Stimulated activated CD4-positive, alpha-beta T cell treated with anti-CD3 and anti-CD28 coated beads, Interleukin-2, amount 100 ng/mL, for 4 hours (primary cell): ENCODE measurements at regions not wholly inside any gene's neighbourhood (a gene's known extent, or its start where the extent isn't known, plus 50 kb on each side); places are given as distances from the start of the nearest gene placed in this dataset.

Source experiments
- DNase-seq: peaks from one replicate; pipeline ENCODE4 v3.0.0-alpha.2; 2020; ENCODE audit warnings: low read depth

DNA sequence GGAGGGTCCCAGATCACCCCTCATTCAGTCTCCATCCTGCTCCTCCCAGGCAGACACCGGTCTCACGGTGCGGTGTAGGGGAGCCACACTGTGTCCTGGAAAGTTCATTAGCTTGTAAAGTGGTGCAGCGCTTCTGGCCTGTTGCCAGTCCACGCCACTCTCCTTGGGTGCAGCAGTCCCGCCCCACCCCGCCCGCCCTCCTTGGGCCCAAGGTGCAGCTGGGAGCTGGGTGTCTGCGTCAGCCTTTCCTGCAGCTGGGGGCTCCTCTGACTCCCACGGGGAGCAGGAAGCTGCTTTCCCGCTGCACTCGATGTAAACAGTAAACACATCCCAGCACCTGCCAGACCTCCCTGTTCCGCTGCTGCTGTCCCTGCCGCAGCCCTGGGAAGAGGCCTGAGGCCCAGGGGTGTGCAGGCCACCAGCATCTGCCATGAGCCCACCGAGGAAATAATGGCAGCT is 53.8 kb upstream of the ASB18 start:
- no peak for DNase-seq

DNA sequence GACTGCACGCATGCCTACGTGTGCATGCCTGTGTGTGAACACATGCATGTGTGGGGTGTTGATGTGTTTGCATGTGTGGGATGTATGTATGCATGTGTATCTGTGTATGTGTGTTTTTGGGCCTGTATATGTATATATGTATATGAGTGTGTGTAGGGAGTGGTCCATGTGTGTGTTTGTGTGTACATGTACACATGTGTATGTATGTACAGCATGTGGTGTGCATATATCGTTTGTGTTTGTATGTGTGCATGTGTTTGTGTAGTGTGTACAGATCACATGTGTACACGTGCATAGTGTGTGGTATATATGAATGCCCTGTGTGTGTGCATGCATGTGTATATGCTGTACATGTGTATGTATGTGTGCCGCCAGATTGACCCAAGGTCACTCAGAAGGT is 54.2 kb upstream of the ASB18 start:
- DNase-seq: no peak

DNA sequence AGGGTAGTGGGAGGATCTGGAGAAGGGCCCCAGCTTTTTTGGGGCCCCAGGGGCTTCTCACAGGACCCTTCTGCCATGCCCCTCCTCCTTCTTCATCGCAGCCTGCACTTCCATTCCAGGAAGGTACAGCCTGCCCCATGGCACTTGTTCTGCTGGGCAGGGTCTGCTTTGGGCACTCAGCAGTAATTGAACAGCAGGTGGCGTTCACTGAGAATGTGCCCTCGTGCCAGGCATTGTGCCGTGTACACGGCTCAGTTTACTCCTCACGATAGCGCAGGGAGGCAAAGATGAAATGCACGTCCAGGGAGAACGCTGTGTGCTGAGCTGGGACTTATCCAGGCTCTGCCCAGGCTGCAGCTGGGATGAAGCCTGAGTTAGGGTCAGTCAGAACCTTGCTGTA is 54.8 kb upstream of the ASB18 start:
- no peak for DNase-seq

DNA sequence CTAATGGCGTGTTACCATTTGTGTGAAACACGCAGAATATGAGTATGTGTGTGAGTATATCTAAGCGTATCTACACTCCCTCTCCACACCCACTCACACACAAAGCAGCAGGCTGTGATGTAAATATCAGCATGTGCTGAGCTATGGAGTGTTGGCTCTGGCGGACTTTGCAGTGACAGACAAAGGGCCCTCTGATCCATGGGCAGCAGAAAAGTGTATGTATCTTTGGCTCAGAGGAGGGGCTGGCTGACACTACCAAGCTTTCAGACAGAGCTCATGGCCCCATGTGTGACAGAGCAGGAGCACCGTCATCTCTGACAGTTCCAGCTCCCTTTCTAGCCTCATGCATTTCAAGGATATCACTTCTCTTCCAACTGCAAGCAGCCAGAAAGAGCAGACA is 57.2 kb upstream of the ASB18 start:
- DNase-seq: no peak

DNA sequence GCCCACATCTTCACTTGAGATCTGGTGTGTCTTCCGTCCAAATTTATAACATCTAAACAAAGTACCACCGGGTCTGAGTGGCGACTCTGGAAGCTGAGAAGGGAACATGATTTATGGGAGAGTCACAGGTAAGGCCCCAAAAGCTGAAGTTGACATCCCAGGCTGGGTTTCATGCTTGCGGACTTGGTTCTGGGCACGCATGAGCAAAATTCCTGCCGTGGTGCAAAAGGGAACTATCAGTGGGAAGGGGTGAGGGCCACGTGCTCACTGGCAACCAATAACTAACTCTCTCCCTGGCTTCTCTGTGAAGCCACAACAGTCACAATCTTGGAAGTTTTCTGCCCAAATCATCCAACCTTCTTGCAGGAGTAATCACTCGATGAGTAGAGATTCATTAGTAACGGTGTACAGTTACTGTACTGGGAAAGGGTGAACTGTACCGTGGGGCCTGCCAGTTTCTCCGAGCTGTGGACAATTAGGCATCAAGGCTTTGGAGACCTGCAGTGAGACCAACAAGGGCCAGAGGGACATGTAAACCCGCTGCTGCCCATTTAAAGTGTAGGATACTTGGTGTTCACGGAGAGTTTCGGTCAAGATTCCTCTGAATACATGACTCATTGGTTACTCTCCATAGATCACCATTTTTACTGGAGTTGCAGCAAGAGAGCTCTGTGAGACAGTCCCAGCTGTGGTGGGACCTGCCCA is 69.4 kb upstream of the ASB18 start:
- no peak for DNase-seq

DNA sequence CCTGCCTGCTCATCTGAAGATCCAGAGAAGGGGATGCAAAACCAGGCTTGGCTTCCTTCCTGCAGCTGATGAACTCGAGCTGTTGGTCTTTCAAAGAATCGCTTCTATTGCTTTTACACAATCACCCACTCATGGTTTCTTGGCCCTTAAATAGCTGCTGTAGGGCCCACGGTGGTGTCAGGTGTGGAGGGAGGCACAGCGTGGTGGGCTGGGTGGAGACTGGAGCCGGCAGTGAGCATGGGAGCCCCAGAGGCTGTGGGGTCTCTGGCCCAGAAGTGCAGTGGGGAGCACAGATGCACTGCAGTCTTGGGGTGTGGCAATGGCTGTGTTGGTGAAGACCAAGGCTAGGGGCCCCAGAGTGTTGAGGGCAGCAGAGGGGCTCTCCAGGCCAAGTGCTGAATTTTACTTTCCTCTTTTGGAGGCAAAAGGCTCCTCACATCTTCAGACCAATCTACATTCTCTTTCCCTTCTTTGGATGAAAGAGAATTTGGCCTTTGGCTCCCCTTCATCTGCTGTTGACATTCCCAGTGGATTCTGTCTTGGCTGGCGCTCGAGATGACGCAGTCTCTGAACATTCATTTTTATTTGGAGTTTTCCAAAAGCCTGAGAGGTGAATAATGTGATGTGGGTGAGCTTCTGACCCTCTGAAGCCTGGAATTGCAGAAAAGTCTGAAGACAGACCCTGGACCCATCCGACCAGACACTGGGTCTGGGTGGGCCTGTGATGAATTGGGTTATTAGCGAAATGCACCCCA is 70.1 kb upstream of the ASB18 start:
- no peak for DNase-seq

DNA sequence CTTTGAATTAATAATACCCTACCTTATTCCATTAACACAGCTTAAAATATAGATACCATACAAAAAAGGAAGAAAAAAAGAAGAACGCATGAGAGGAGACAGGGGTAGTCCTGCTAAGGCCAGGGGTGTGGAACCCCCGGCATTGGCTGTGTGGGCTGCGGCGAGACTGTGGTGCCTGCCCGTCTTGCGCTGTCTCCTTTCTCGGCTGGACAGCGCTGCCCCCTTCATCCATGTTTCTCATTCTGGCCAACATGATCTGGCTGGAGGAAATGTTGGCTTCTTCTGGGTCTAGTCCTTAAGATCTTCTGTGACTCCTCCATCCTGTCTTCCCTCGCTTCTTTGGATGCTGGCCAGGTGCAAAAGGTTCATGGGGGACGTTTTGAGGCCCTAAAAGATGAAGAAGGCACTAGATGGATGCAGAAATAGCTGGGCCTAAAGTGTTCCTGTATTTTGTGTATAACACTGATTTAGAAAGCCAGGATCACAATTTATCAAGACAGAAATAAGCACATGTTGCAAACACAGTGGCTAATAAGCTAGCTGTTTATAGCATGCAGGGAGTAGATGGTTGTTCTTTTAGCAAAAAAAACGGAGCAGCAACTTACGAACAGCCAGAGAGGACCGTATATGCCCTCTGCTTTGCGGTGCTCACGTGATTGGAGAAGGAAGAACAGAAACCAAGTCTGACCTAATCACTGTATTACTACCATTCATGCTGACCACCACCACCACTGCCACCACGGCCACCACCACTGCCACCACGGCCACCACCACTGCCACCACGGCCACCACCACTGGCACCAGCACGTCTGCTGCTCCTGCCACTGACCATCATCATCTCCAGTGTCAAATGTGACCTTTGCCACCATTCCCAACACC is 71.7 kb upstream of the ASB18 start:
- no peak for DNase-seq

DNA sequence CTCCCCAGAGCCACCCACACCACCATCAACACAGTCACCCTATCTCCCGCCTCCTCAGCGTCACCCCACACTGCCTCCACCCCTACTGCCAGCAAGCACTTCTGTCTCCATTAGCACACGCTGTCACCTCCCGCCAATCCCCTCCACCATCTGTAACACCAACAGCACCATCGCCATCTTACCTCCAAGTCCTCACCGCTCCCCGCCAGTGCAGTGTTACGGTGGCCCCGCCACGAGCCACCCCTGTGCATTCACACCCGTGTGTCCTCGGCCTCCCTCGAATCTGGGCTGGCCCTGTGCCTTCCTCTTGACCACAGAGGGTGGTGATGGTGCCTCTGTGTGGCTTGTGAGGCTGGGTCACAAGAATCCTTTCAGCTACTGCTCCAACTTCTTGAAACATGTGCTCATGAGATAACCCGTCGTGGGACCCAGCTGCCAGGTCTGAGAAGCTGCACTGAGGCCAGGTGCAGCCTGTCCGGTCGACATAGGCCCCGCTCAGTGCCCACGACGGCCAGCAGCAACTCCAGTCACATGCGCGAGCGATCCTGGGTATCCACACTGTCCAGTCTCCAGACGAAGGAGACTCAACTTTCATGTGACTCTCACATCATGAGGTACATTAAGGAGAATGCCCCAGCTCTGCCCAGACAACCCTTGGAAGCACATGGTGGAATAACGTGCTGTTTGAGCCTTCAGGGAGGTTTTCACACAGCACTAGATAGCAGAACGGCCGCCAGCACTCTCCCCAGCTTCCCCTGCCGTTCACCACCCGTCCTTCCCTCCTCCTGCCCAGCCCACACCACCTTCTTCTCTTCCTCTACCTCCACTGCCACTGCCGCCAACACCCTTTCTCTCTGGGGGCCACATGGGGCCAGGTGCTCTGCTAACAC is 72.6 kb upstream of the ASB18 start:
- no peak for DNase-seq

DNA sequence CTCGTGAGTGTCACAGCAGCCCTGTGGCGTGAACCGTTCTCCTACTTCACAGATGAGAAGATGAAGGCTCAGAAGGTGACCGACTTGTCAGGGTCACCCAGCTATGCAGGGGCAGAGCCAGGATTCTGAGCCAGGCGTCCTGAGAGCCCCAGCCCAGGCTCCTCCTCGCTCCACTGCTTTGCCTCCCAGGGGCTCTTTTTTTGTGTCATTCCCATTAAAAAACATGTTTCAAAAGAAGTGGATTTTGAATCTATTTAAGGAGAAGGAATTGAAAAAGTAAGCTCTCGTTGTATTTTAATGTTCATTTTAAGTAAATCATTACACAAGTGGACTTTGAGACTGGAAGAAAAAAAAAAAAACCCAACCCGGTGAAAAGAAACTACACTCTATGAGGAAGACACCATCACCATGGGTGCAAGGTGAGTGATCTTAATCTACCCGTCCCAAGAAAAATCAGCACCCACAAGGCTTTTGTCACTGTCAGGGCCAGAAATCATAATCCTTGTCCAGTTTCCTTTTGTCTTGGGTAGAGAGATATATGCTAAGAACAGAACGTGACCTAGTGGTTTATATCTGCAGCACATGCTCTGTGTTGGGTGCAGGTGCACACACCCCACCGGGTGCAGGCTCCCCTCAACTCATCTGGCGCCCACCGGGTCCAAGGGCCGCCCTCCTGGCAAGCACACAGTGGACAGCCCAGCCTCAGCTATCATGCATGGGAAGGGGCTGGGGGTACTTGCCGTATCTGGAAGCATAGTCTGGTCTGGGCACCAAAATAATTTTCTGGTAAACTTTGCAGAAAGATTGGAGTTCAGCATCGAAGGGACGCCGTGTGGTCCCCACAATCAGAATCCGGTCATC is 73.5 kb upstream of the ASB18 start:
- no peak for DNase-seq

DNA sequence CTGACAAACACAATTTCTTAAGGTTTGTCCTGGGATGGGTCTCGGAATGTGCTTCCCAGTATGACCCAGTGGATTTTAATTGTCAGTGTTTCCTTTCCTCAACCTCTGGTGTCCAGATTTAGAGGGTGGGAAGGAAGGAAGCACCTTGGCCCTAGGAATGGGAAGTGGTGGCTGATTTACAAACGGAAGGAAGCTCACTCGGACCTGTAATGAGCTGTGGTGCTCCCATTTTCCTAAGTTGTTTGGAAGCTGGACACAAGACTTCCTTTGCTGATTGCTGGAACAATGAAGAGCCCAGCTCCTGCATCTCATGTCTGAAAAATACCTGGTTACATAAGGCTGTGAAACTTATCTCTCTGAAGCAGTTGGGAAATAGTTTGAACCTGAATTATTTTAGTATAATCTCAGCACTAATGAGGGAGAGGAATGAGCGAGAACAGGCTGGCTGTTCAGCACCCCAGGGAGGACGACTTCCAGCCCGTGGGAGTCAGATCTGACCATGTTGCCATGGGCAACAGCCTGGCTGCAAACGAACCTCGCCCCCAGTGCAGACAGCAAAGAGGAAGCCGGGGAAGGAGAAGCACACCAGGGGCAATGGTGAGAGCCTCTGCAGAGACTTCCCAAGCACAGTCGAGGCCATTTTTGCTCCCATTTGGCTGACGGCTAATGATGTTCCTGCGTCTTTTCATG is 74.4 kb upstream of the ASB18 start:
- DNase-seq: no peak

DNA sequence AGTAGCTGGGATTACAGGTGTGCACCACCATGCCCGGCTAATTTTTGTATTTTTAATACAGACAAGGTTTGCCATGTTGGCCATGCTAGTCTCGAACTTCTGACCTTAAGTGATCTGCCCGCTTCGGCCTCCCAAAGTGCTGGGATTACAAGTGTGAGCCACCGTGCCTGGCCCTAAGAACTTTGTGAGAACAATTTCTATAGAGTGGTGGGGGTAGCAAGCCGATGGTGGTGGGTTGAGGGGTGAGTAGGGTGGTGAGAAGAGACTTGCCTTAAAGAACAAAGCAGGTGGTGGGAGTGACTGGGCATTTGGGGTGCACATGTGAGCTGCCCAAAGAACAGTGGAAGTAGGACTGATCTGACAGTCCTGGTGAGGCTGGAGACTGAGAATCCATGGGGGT is 76.0 kb upstream of the ASB18 start:
- DNase-seq: no peak

DNA sequence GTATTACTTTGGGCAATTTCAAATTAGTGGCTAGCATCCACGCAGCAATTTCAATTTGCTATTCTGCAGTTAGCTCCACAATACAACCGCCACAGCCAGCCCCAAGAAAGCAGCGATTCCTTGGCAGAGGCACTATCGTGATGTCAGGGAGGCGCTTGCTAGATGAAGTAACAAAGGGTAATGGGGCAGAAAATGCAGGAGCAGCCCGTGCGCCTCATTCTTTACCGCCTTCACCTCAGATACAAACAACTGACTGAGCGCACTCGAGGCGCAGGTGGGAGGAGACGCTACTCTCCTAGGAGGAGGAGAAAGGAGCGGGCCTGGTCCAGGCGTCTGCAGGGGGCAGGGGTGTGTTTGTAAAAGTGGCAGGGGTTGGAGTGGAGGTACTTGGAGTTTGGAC is 76.9 kb upstream of the ASB18 start:
- no peak for DNase-seq

DNA sequence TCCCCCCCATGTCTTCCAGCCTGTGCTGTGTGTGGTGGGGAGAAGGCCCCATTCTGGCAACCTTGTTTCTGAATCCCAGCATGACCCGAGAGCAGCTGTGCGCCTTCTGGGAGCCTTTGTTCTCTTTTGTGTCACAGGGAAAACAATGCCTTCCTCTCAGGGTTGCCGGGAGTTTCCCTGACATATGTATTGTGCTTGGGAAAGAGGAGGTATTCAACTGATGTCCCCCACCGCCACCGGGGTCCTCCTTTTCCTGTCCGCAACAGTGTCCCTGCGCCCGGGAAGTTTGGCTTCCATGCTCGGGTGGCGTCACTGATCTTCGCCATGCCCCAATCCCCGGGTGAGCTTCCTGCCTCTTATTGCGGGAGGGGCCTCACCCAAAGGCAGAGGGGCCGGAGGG is 77.5 kb upstream of the ASB18 start:
- DNase-seq: no peak

DNA sequence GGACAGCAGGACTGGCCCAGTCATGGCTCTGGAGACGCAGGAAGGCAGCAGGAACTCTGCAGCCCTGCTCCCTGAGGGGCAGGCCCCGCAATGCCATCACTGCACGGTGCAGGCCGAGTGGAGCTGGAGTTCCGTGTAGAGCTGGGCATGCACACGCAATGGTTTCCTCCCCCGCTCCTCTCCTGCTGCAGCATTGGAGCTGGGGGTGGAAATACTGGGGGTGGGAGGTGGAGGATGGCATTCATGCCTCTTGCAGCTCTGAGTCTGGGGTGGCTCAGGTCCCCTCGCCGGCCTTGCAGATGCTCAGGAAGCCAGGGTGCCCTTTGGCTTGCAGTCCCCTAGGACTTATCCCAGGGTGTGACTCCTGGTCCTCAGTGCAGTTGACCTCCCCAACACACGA is 78.3 kb upstream of the ASB18 start:
- DNase-seq: no peak

DNA sequence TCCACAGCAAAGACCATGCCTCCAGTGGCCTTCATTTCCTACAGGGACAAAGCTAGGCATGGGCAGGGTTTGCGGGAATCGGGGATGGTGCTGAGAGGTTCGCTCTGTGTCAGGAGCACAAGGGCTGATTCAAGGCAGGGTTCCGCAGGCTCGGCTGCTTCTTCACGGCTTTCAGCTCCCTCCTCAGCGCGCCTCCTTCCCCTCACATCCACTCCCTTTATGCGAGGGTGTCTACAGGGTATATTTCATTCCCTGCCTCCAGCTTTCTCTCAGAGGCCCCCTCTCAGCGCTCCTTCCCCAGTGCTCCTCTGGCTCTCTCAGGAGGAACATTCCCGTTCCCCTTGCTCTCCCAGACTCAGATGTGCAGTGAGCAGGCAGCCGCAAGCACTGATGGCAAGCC is 78.7 kb upstream of the ASB18 start:
- DNase-seq: no peak

DNA sequence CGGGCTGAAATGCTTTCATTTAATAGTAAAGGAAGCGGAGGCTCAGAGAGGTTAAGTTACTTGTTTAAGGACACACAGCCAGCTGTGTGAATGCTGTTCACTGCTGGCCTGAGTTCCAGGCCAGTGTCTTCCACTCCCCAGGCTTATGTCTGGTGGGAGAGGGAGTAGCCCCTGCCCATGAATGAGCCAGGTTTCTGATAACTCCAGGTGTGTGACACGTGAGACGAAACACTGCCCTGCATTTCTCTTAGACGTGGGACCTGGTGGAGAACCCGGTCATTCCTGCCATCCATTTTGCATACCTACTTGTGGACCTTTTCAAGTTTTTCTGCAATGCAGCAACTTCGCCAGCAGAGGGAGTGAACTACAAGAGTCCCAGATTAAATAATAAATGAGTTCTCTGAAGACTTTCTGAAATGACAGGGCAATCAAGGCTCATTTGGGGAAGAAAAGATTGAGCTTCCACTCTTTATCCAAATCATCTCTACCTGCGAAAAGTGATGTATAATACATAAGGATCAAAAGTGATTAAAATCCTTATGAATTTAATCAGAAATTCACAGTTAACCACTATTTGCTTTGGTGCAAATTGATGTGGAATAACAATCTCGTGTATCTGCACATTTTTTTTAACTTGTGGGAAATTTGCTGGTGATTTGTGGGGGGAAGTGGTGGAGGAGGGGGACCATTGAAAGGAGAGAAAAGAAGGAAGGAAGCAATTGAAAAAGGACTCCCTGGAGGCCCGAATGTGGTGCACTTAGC is 79.4 kb upstream of the ASB18 start:
- peak; percentile 20 for DNase-seq

DNA sequence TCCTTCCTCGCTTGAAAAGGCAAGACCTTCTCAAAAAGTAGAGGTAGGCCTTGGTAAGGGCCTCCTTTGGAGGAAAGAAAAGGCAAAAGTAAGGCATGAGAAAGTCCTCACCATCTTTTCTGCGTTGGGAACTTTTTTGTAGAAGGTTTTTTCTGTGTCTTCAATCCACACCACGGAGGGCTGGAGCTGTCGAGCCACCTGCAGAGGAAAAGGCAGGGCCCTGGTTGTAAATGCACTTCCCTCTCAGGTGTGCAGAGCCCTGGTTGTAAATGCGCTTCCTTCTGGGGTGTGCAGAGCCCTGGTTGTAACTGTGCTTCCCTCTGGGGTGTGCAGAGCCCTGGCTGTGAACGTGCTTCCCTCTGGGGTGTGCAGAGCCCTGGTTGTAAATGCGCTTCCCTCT is 80.2 kb upstream of the ASB18 start:
- DNase-seq: no peak

DNA sequence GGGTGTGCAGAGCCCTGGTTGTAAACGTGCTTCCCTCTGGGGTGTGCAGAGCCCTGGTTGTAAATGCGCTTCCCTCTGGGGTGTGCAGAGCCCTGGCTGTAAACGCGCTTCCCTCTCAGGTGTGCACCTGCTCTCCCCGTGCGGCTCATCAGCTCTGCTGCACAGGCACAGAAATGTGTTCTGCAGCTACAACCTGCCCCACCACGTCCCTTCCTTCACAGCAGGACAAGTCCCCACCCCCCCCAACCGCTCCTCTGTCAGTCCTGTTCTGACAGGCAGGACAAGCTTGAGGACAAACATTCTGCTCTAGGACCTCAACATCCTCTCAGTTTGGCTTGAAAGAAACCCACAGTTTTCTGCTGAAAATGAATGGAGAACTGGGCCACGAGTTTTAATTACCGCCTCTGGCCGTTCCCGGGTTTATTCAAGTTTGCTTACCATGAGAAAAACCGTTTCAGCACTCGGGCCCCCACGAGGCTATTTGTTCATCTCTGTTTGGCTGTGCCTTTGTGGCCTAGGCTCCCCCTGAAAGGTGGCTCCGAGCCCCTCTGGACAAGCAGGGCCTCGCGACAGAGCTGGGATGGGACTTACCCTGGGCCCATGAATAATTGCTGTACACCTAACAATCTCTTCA is 81.0 kb upstream of the ASB18 start:
- no peak for DNase-seq

DNA sequence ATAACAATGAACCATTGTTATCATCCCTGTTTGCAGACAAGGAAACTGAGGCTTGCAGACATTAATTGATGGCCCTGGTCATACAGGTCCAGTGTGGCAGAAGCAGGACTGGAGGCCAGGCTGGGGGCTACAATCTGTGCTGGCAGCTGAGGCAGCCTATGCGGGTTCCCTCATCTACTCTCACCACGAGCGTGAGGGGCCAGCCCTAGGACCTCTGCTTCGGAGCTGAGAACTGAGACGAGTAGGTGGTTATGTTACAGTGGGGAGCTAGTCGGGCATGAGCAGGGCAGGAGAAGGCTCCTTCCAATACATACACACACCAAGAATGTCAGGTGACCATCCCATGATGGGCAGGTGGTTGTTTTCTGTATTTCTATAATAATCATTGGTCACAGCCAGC is 82.2 kb upstream of the ASB18 start:
- no peak for DNase-seq
